Activated CD8-positive, alpha-beta memory T cell treated with anti-CD3 and anti-CD28 coated beads, Interleukin-2, amount 10 ng/mL, durations not matched to agents 7 days and 5 days (primary cell): ENCODE measurements at regions not wholly inside any gene's neighbourhood (a gene's known extent, or its start where the extent isn't known, plus 50 kb on each side); places are given as distances from the start of the nearest gene placed in this dataset.

ENCODE experiments used
- ATAC-seq: fragments of 150-1000 bp; cut with Tn5 transposase; one replicate; pipeline ENCODE4 v1.10.0; 2021; ENCODE audit warnings: moderate library complexity
- CTCF ChIA-PET: fragments of 350-600 bp; sonication (Branson Sonifier 250); formaldehyde crosslinking; loops from one replicate; lab custom pipeline; 2021; ENCODE audit warnings: antibody characterized with exemption; lab: Charles Lee
- DNase-seq: peaks from one replicate; pipeline ENCODE4 v3.0.0-alpha.2; 2020
- H3K27ac Mint-ChIP-seq: one replicate; pipeline ENCODE4 v1.8.0; 2021; ENCODE audit warnings: mild to moderate bottlenecking, mixed read lengths
- H3K27me3 Mint-ChIP-seq: one replicate; pipeline ENCODE4 v1.8.0; 2021; ENCODE audit warnings: mixed read lengths
- H3K36me3 Mint-ChIP-seq: one replicate; pipeline ENCODE4 v1.8.0; 2021; ENCODE audit warnings: mild to moderate bottlenecking, mixed read lengths
- H3K4me1 Mint-ChIP-seq: one replicate; pipeline ENCODE4 v1.8.0; 2021; ENCODE audit warnings: mixed read lengths
- H3K4me3 Mint-ChIP-seq: one replicate; pipeline ENCODE4 v1.8.0; 2021; ENCODE audit warnings: mild to moderate bottlenecking, moderate library complexity, mixed read lengths
- H3K9me3 Mint-ChIP-seq: one replicate; pipeline ENCODE4 v1.8.0; 2022; ENCODE audit warnings: low read depth, mixed read lengths

- H3K36me3 Mint-ChIP-seq: no peaks in the 10 kb centered on the region
- no peak overlapping the region for H3K27ac Mint-ChIP-seq
- DNase-seq: no peak
- ATAC-seq: no peak
- H3K4me1 Mint-ChIP-seq: no peaks in the 10 kb centered on the region
- CTCF ChIA-PET: no interaction called here
- H3K27me3 Mint-ChIP-seq: peaks cover 3% of the 10 kb centered on the region
- no peak overlapping the region for H3K4me3 Mint-ChIP-seq
- H3K9me3 Mint-ChIP-seq: no peaks in the 10 kb centered on the region
Observed at GRCh38 chr5:14962604-14963003, 91.0 kb upstream of the ANKH start.

GRCh38 chr5:14960120-14960462, 88.5 kb upstream of the ANKH start:
- Mint-ChIP-seq H3K4me1 (no peaks in the 10 kb centered on the region), H3K27ac (no peak overlapping the region), H3K4me3 (no peak overlapping the region), H3K36me3 (no peaks in the 10 kb centered on the region), H3K27me3 (peaks cover 8% of the 10 kb centered on the region), H3K9me3 (no peaks in the 10 kb centered on the region)
- CTCF ChIA-PET: no interaction called here
- ATAC-seq: no peak
- no peak for DNase-seq

GRCh38 chr5:14959399-14960119, 88.0 kb upstream of the ANKH start:
- Mint-ChIP-seq H3K9me3 (no peaks in the 10 kb centered on the region), H3K27ac (no peak overlapping the region), H3K27me3 (peaks cover 8% of the 10 kb centered on the region), H3K4me3 (no peak overlapping the region), H3K4me1 (no peaks in the 10 kb centered on the region), H3K36me3 (no peaks in the 10 kb centered on the region)
- CTCF ChIA-PET: interaction anchor here (0.9 kb wide), 1 partner anchor 234 kb away, joined by 3 read pairs; no protein-coding TSS in a partner anchor
- DNase-seq (no peak), ATAC-seq (no peak)

GRCh38 chr5:14958188-14958587, 86.6 kb upstream of the ANKH start:
- DNase-seq: no peak
- CTCF ChIA-PET: interaction anchor here (1.2 to 1.4 kb wide), 2 partner anchors 33 to 606 kb away, joined by 4 to 5 read pairs; no protein-coding TSS in a partner anchor
- Mint-ChIP-seq H3K4me3 (no peak overlapping the region), H3K27me3 (peaks cover 8% of the 10 kb centered on the region), H3K4me1 (no peaks in the 10 kb centered on the region), H3K36me3 (no peaks in the 10 kb centered on the region), H3K9me3 (no peaks in the 10 kb centered on the region), H3K27ac (no peak overlapping the region)
- ATAC-seq: no peak

GRCh38 chr5:14956423-14957046, 85.0 kb upstream of the ANKH start:
- peaks cover 7% of the 10 kb centered on the region for H3K27me3 Mint-ChIP-seq
- no peaks in the 10 kb centered on the region for H3K4me1 Mint-ChIP-seq
- no peak overlapping the region for H3K4me3 Mint-ChIP-seq
- no peaks in the 10 kb centered on the region for H3K9me3 Mint-ChIP-seq
- DNase-seq (no peak), ATAC-seq (no peak)
- H3K27ac Mint-ChIP-seq: no peak overlapping the region
- CTCF ChIA-PET: interaction anchor here (0.8 to 1.7 kb wide), 7 partner anchors 11 to 230 kb away, joined by 3 to 7 read pairs (median 3); no protein-coding TSS in a partner anchor
- H3K36me3 Mint-ChIP-seq: no peaks in the 10 kb centered on the region

GRCh38 chr5:14954616-14955343, 83.2 kb upstream of the ANKH start:
- Mint-ChIP-seq H3K36me3 (no peaks in the 10 kb centered on the region), H3K9me3 (no peaks in the 10 kb centered on the region), H3K4me1 (no peaks in the 10 kb centered on the region), H3K27ac (no peak overlapping the region), H3K27me3 (peaks cover 7% of the 10 kb centered on the region), H3K4me3 (no peak overlapping the region)
- CTCF ChIA-PET: no interaction called here
- DNase-seq: no peak
- no peak for ATAC-seq

GRCh38 chr5:14954216-14954615, 82.6 kb upstream of the ANKH start:
- no peak for DNase-seq
- Mint-ChIP-seq H3K36me3 (no peaks in the 10 kb centered on the region), H3K27me3 (peaks cover 7% of the 10 kb centered on the region)

GRCh38 chr5:14953075-14953607, 81.6 kb upstream of the ANKH start:
- DNase-seq: no peak
- no peak for ATAC-seq
- CTCF ChIA-PET: no interaction called here
- peaks cover 7% of the 10 kb centered on the region for H3K27me3 Mint-ChIP-seq
- no peak overlapping the region for H3K27ac Mint-ChIP-seq
- no peaks in the 10 kb centered on the region for H3K9me3 Mint-ChIP-seq
- no peak overlapping the region for H3K4me3 Mint-ChIP-seq
- H3K36me3 Mint-ChIP-seq: no peaks in the 10 kb centered on the region
- no peaks in the 10 kb centered on the region for H3K4me1 Mint-ChIP-seq

More at GRCh38 chr5:14954216-14954615, 82.6 kb upstream of the ANKH start:
- no peak overlapping the region for H3K27ac Mint-ChIP-seq
- no peak overlapping the region for H3K4me3 Mint-ChIP-seq
- no peak for ATAC-seq
- CTCF ChIA-PET: no interaction called here
- no peaks in the 10 kb centered on the region for H3K4me1 Mint-ChIP-seq
- H3K9me3 Mint-ChIP-seq: no peaks in the 10 kb centered on the region

- Mint-ChIP-seq H3K36me3 (no peaks in the 10 kb centered on the region), H3K9me3 (no peaks in the 10 kb centered on the region), H3K27ac (no peak overlapping the region), H3K4me3 (no peak overlapping the region), H3K4me1 (peaks cover 5% of the 10 kb centered on the region), H3K27me3 (peaks cover 7% of the 10 kb centered on the region)
- CTCF ChIA-PET: interaction anchor here (0.9 to 1.6 kb wide), 2 partner anchors 18 to 45 kb away, joined by 3 read pairs; no protein-coding TSS in a partner anchor
- ATAC-seq: no peak
- no peak for DNase-seq
Observed at GRCh38 chr5:14948383-14948782, 76.8 kb upstream of the ANKH start.

GRCh38 chr5:14946815-14947620, 75.4 kb upstream of the ANKH start:
- H3K4me1 Mint-ChIP-seq: peaks cover 5% of the 10 kb centered on the region
- CTCF ChIA-PET: interaction anchor here (0.7 to 4.6 kb wide), 5 partner anchors 18 to 68 kb away, joined by 3 to 18 read pairs (median 3); no protein-coding TSS in a partner anchor
- no peak overlapping the region for H3K4me3 Mint-ChIP-seq
- no peaks in the 10 kb centered on the region for H3K36me3 Mint-ChIP-seq
- peak; percentile 85 for ATAC-seq
- DNase-seq: no peak
- peaks cover 11% of the 10 kb centered on the region for H3K27me3 Mint-ChIP-seq
- H3K27ac Mint-ChIP-seq: no peak overlapping the region
- H3K9me3 Mint-ChIP-seq: no peaks in the 10 kb centered on the region

- CTCF ChIA-PET: interaction anchor here (4.6 kb wide), 1 partner anchor 58 kb away, joined by 18 read pairs; no protein-coding TSS in a partner anchor
- Mint-ChIP-seq H3K4me3 (no peak overlapping the region), H3K27ac (no peak overlapping the region), H3K36me3 (no peaks in the 10 kb centered on the region), H3K9me3 (no peaks in the 10 kb centered on the region), H3K27me3 (peaks cover 17% of the 10 kb centered on the region), H3K4me1 (peaks cover 5% of the 10 kb centered on the region)
- ATAC-seq (no peak), DNase-seq (no peak)
Observed at GRCh38 chr5:14945450-14945849, 73.9 kb upstream of the ANKH start.

- Mint-ChIP-seq H3K27me3 (peaks cover 17% of the 10 kb centered on the region), H3K36me3 (no peaks in the 10 kb centered on the region), H3K27ac (no peak overlapping the region), H3K4me3 (no peak overlapping the region), H3K9me3 (no peaks in the 10 kb centered on the region), H3K4me1 (peaks cover 5% of the 10 kb centered on the region)
- no peak for DNase-seq
- CTCF ChIA-PET: interaction anchor here (4.6 kb wide), 1 partner anchor 59 kb away, joined by 18 read pairs; no protein-coding TSS in a partner anchor
- ATAC-seq: no peak
Observed at GRCh38 chr5:14944996-14945395, 73.4 kb upstream of the ANKH start.
